K562 (cell line): ENCODE measurements at regions not wholly inside any gene's neighbourhood (a gene's known extent, or its start where the extent isn't known, plus 50 kb on each side); places are given as distances from the start of the nearest gene placed in this dataset.

Experiments used
- ATAC-seq: fragments of 200-7000 bp; cut with Tn5 transposase; 3 replicates; pipeline ENCODE4 v1.9.1; 2020; ENCODE audit warnings: moderate library complexity
- BruUV-seq: library from RNA; stranded (reverse); fragments of 400-500 nt; replicated peaks from 2 replicates; lab custom pipeline; 2021; lab: Mats Ljungman, UMichigan
- CTCF ChIA-PET: fragments of 300-600 bp; formaldehyde crosslinking; extraction: SDS; loops from one replicate; lab custom pipeline; 2021; ENCODE audit warnings: low intra/inter-chr PET ratio; lab: Yijun Ruan, JAX
- POLR2A ChIA-PET: fragments of 300-600, 350-650 bp; sonication (Branson Sonifier 250); formaldehyde crosslinking; extraction: SDS; loops from one replicate; lab custom pipeline; 2021; ENCODE audit warnings: antibody characterized with exemption, inconsistent platforms; lab: Yijun Ruan, JAX
- DNase-seq, 4 experiments: peaks; one replicate each; pipeline versions ENCODE4 v3.0.0 to v3.0.0-alpha.2; 2011 to 2018; ENCODE audit warnings: low spot score in 3 of 4, mixed read lengths in 3 of 4; ENCODE audit errors: extremely low read depth in 1 of 4
- FAIRE-seq: peaks from 2 replicates; lab custom pipeline; 2011; peaks lifted over from hg19 to GRCh38; lab: Jason Lieb, UNC
- H2AFZ ChIP-seq: 2 replicates; pipeline ENCODE4 v1.6.0; 2011; ENCODE audit warnings: low read depth, low read length, control low read depth, inconsistent platforms
- H3K27ac ChIP-seq: fragments of 200-600 bp; 3 replicates; pipeline ENCODE4 v1.8.0; 2011; ENCODE audit warnings: low read depth, mild to moderate bottlenecking, control low read depth, inconsistent platforms, low read length, moderate library complexity, mixed read lengths; ENCODE audit errors: extremely low read depth
- H3K27me3 ChIP-seq, 2 experiments: fragments of 300-600 bp in 1 of 2; 2 replicates in 1 of 2; 3 replicates in 1 of 2; pipeline versions ENCODE4 v1.6.0 to v1.8.0; 2011; ENCODE audit warnings: inconsistent platforms in 2 of 2, low read length in 2 of 2, mild to moderate bottlenecking in 1 of 2, mixed read lengths in 1 of 2, moderate library complexity in 1 of 2; ENCODE audit not compliant: control insufficient read depth in 2 of 2, insufficient read depth in 2 of 2
- H3K36me3 ChIP-seq: fragments of 300-600 bp; 3 replicates; pipeline ENCODE4 v1.8.0; 2011; ENCODE audit warnings: mild to moderate bottlenecking, low read length, inconsistent platforms; ENCODE audit not compliant: control insufficient read depth, insufficient read depth
- H3K4me1 ChIP-seq, 2 experiments: fragments of 200-600 bp in 1 of 2; replicated peaks in 1 of 2; 2 replicates in 1 of 2; 3 replicates in 1 of 2; pipeline versions ENCODE4 v1.5.1 to v1.8.0; 2011; ENCODE audit warnings: inconsistent platforms in 2 of 2, low read length in 2 of 2, mild to moderate bottlenecking in 1 of 2, mixed read lengths in 1 of 2, moderate library complexity in 1 of 2; ENCODE audit not compliant: control insufficient read depth in 2 of 2, insufficient read depth in 2 of 2
- H3K4me2 ChIP-seq: 2 replicates; pipeline ENCODE4 v1.6.1; 2011; ENCODE audit warnings: low read length, control low read depth, inconsistent platforms, mixed read lengths; ENCODE audit not compliant: insufficient read depth
- H3K4me3 ChIP-seq: fragments of 200-600 bp; sonication (generic), shearing (Covaris generic); 2 replicates; pipeline ENCODE4 v1.5.1; 2016; ENCODE audit warnings: control low read depth, inconsistent platforms
- H3K79me2 ChIP-seq: fragments of 200-600 bp; 3 replicates; pipeline ENCODE4 v1.8.0; 2011; ENCODE audit warnings: low read length, inconsistent platforms; ENCODE audit not compliant: control insufficient read depth, insufficient read depth
- H3K9ac ChIP-seq, 2 experiments: 2 replicates each; pipeline versions ENCODE4 v1.6.0 to v1.6.1; 2011; ENCODE audit warnings: low read depth in 2 of 2, low read length in 2 of 2, control low read depth in 1 of 2, inconsistent platforms in 1 of 2, mild to moderate bottlenecking in 1 of 2, mixed read lengths in 1 of 2; ENCODE audit not compliant: insufficient read depth in 1 of 2
- H3K9me1 ChIP-seq: one replicate; pipeline ENCODE4 v1.6.0; 2011; ENCODE audit warnings: inconsistent platforms, mild to moderate bottlenecking, low read length, moderate library complexity; ENCODE audit not compliant: control insufficient read depth, insufficient read depth
- H3K9me3 ChIP-seq: replicated peaks from 2 replicates; pipeline ENCODE4 v1.5.1; 2011; ENCODE audit warnings: low read depth, low read length, inconsistent platforms; ENCODE audit not compliant: control insufficient read depth, insufficient read depth
- H4K20me1 ChIP-seq: replicated peaks from 2 replicates; pipeline ENCODE4 v1.6.1; 2011; ENCODE audit warnings: low read length, inconsistent platforms, mixed read lengths; ENCODE audit not compliant: control insufficient read depth, insufficient read depth
- GTF2F1 ChIP-seq: IDR thresholded peaks from 2 replicates; pipeline ENCODE4 v1.6.1; 2011; ENCODE audit warnings: low read depth, low read length, improper control_type of control experiment
- HINFP ChIP-seq: fragments of 450-650 bp; conservative IDR thresholded peaks from 2 replicates; pipeline ENCODE4 v1.6.1; 2016; ENCODE audit warnings: missing genetic modification characterization, low read depth, mild to moderate bottlenecking, control low read depth, missing compliant biosample characterization
- ILK ChIP-seq: fragments of 450-650 bp; IDR thresholded peaks from 2 replicates; pipeline ENCODE4 v1.6.1; 2016; ENCODE audit warnings: missing genetic modification characterization, low read depth, mild to moderate bottlenecking, missing compliant biosample characterization, moderate library complexity, borderline replicate concordance
- KDM1A ChIP-seq, 2 experiments: fragments of 450-650 bp; IDR thresholded peaks; 2 replicates each; pipeline ENCODE4 v1.6.1; 2016; ENCODE audit warnings: mild to moderate bottlenecking in 2 of 2
- NCOA6 ChIP-seq: fragments of 450-650 bp; IDR thresholded peaks from 2 replicates; pipeline ENCODE4 v1.6.1; 2017; ENCODE audit warnings: mild to moderate bottlenecking
- PCBP1 ChIP-seq: fragments of 200-400 bp; formaldehyde crosslinking; IDR thresholded peaks from 2 replicates; pipeline ENCODE4 v1.6.1; 2018; ENCODE audit warnings: mild to moderate bottlenecking, low read depth, low read length; ENCODE audit not compliant: poor library complexity, severe bottlenecking
- SIN3B ChIP-seq: fragments of 450-650 bp; IDR thresholded peaks from 2 replicates; pipeline ENCODE4 v1.6.1; 2017; ENCODE audit warnings: low read depth, mild to moderate bottlenecking, moderate library complexity
- SMARCA4 ChIP-seq: fragments of 450-650 bp; IDR thresholded peaks from 2 replicates; pipeline ENCODE4 v1.6.1; 2016
- SRF ChIP-seq, 2 experiments: fragments of 250-450, 450-650 bp in 1 of 2; sonication (Bioruptor Pico) in 1 of 2; sonication (generic) in 1 of 2; formaldehyde crosslinking; IDR thresholded peaks; 2 replicates each; pipeline versions ENCODE4 v1.5.0 to v1.5.1; 2020 to 2022; ENCODE audit warnings: mild to moderate bottlenecking in 1 of 2, missing genetic modification reagents in 1 of 2
- ZNF133 ChIP-seq: fragments of 250-450 bp; sonication (Bioruptor Pico); IDR thresholded peaks from 2 replicates; pipeline ENCODE4 v1.4.0; 2020; ENCODE audit warnings: mild to moderate bottlenecking
- ZNF274 ChIP-seq: IDR thresholded peaks from 2 replicates; pipeline ENCODE4 v1.6.1; 2011; ENCODE audit warnings: low read depth, mild to moderate bottlenecking, low read length, moderate library complexity, borderline replicate concordance
- ZNF354B ChIP-seq: fragments of 250-450 bp; sonication (Bioruptor Pico); IDR thresholded peaks from 2 replicates; pipeline ENCODE4 v1.4.0; 2020
- ZNF609 ChIP-seq: sonication (generic); formaldehyde crosslinking; IDR thresholded peaks from 2 replicates; pipeline ENCODE4 v1.8.1; 2023; ENCODE audit warnings: missing genetic modification reagents, mild to moderate bottlenecking, borderline replicate concordance
- ZNF696 ChIP-seq: fragments of 250-450 bp; sonication (Bioruptor Pico); conservative IDR thresholded peaks from 2 replicates; pipeline ENCODE4 v1.4.0; 2020; ENCODE audit warnings: mild to moderate bottlenecking, moderate library complexity
- ZNF699 ChIP-seq: fragments of 250-450 bp; sonication (Bioruptor Pico); IDR thresholded peaks from 2 replicates; pipeline ENCODE4 v1.8.0; 2021; ENCODE audit warnings: mild to moderate bottlenecking, moderate library complexity; ENCODE audit not compliant: insufficient replicate concordance
- WGBS: fragments of 100-300 bp; shearing (Covaris generic); methylation state at CpG from one replicate; pipeline ENCODE4 v1.1.6; 2016; ENCODE audit warnings: low coverage, mixed read lengths; ENCODE audit not compliant: insufficient coverage; ENCODE audit errors: missing lambda C conversion rate; 5-methylcytosine and 5-hydroxymethylcytosine counted together
- in situ Hi-C: fragments of 300-500 bp; cut with MboI; formaldehyde crosslinking; loops from 4 replicates; pipeline ENCODE4 v1.15.0; 2018; ENCODE audit warnings: inconsistent platforms, mixed read lengths
- intact Hi-C: fragments of 100-400 bp; cut with micrococcal nuclease; formaldehyde crosslinking; loops from 2 replicates; pipeline ENCODE4 v1.14.2; 2022
- TF ChIP-seq, protein P1 (sequence below): sonication (generic); formaldehyde crosslinking; IDR thresholded peaks from 2 replicates; pipeline ENCODE4 v1.8.1; 2022; ENCODE audit warnings: missing genetic modification reagents

DNA sequence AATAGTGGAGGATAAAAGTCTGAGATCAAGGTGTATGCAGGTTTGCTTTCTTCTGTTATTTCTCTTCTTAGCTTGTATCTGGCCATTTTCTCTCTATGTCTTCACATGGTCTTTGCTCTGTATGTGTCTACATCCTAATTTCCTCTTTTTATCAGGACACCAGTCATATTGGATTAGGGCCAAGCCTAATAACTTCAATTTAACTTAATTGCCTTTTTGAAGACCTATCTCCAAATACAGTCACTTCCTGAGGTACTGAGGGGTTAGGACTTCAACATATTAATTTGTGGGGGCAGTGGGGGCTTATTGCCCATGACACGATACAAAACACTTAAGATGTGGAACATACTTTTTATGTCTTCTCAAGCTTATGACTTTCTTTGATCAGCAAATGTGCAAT, 632.9 kb upstream of the CELF4 start:
- ChIA-PET CTCF (no interaction called here), POLR2A (no interaction called here)
- no peaks in the 10 kb centered on the region for H3K27me3 ChIP-seq
- DNase-seq (no peak), ATAC-seq (no peak), FAIRE-seq (no peak)
- H4K20me1 ChIP-seq: no peaks in the 10 kb centered on the region
- TF ChIP-seq HINFP (tag) (no peak), PCBP1 (no peak), SIN3B (no peak), ZNF133 (CRISPR knock-in tag) (no peak), ZNF696 (no peak), ILK (tag) (no peak), ZNF274 (no peak), ZNF354B (CRISPR knock-in tag) (no peak), SRF (CRISPR knock-in tag; IDR thresholded peaks at IDR 0.05) (no peak), GTF2F1 (no peak), ZNF609 (CRISPR knock-in tag) (no peak), NCOA6 (no peak), ZNF699 (CRISPR knock-in tag) (no peak), SMARCA4 (no peak), KDM1A (IDR thresholded peaks at IDR 0.05) (no peak)
- TF ChIP-seq, protein P1, sequence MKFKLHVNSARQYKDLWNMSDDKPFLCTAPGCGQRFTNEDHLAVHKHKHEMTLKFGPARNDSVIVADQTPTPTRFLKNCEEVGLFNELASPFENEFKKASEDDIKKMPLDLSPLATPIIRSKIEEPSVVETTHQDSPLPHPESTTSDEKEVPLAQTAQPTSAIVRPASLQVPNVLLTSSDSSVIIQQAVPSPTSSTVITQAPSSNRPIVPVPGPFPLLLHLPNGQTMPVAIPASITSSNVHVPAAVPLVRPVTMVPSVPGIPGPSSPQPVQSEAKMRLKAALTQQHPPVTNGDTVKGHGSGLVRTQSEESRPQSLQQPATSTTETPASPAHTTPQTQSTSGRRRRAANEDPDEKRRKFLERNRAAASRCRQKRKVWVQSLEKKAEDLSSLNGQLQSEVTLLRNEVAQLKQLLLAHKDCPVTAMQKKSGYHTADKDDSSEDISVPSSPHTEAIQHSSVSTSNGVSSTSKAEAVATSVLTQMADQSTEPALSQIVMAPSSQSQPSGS: no peak
- WGBS: 0% methylated on average over 1 of the region's 1 CpG
- H3K9me1 ChIP-seq: no peaks in the 10 kb centered on the region
- BruUV-seq: no TSS peak
- no peak overlapping the region for H2AFZ ChIP-seq
- no peak overlapping the region for H3K9ac ChIP-seq
- no peaks in the 10 kb centered on the region for H3K4me1 ChIP-seq
- H3K4me3 ChIP-seq: no peak overlapping the region
- in situ Hi-C loops: no loop called here
- H3K9me3 ChIP-seq: no peaks in the 10 kb centered on the region
- intact Hi-C loops: no loop called here
- H3K27ac ChIP-seq: no peak overlapping the region
- no peak overlapping the region for H3K4me2 ChIP-seq
- H3K36me3 ChIP-seq: no peaks in the 10 kb centered on the region
- no peaks in the 10 kb centered on the region for H3K79me2 ChIP-seq
